ENCODE measurements at regions not wholly inside any gene's neighbourhood (a gene's known extent, or its start where the extent isn't known, plus 50 kb on each side); places are given as distances from the start of the nearest gene placed in this dataset.

- H3K4me3 ChIP-seq (replicated peaks in 1 of 2; ENCODE audit: low read depth in 1 of 2, low read length in 2 of 2): no peak overlapping the region
- H3K9ac ChIP-seq (ENCODE audit: low read length): no peak overlapping the region
- ChIA-PET RAD21 (ENCODE audit: low non-redundant PET in 1 of 2, low total read pairs in 2 of 2, uncharacterized antibody in 2 of 2, unreplicated experiment in 2 of 2) (no interaction called here), CTCF (no interaction called here), POLR2A (no interaction called here)
- H3K4me2 ChIP-seq (ENCODE audit: low read length): no peak overlapping the region
- H3K27me3 ChIP-seq (ENCODE audit: insufficient read depth, low read length): no peaks in the 10 kb centered on the region
- TF ChIP-seq SIN3A (IDR thresholded peaks at IDR 0.05; ENCODE audit: low read depth) (no peak), SRF (IDR thresholded peaks at IDR 0.05; ENCODE audit: low read depth) (no peak), REST (IDR thresholded peaks at IDR 0.05; ENCODE audit: low read depth) (no peak), ELF1 (IDR thresholded peaks at IDR 0.05; ENCODE audit: borderline replicate concordance, low read depth) (no peak), EZH2 (IDR thresholded peaks at IDR 0.05) (no peak), CBX3 (IDR thresholded peaks at IDR 0.05; ENCODE audit: low read depth) (no peak), MAX (IDR thresholded peaks at IDR 0.05) (no peak), EGR1 (IDR thresholded peaks at IDR 0.05; ENCODE audit: low read depth) (no peak), ZFX (IDR thresholded peaks at IDR 0.05) (no peak), YY1 (IDR thresholded peaks at IDR 0.05; ENCODE audit: extremely low read depth, insufficient replicate concordance, low read depth, low read length) (no peak), ZNF274 (IDR thresholded peaks at IDR 0.05; ENCODE audit: low read depth, low read length) (no peak), RAD21 (IDR thresholded peaks at IDR 0.05; ENCODE audit: low read depth) (no peak), CEBPB (IDR thresholded peaks at IDR 0.05; ENCODE audit: low read depth) (no peak), ZBTB33 (IDR thresholded peaks at IDR 0.05; ENCODE audit: extremely low read depth, insufficient replicate concordance, low read length) (no peak), TCF7L2 (IDR thresholded peaks at IDR 0.05; ENCODE audit: borderline replicate concordance, extremely low read depth, insufficient read depth, insufficient read length) (no peak), EZH2phosphoT487 (IDR thresholded peaks at IDR 0.05; ENCODE audit: borderline replicate concordance) (no peak), POLR2AphosphoS5 (IDR thresholded peaks at IDR 0.05; ENCODE audit: low read depth, low read length) (no peak)
- BruUV-seq (replicated peaks): no TSS peak
- H4K20me1 ChIP-seq (ENCODE audit: insufficient read depth): no peaks in the 10 kb centered on the region
- no peak for DNase-seq (ENCODE audit: low read depth, low spot score)
- H3K79me2 ChIP-seq (ENCODE audit: insufficient read depth, low read length): no peaks in the 10 kb centered on the region
- ATAC-seq: no peak
- no peak overlapping the region for H2AFZ ChIP-seq (ENCODE audit: low read depth, low read length, poor library complexity, severe bottlenecking)
- intact Hi-C loops (cut with micrococcal nuclease): no loop called here
- H3K9me2 ChIP-seq (ENCODE audit: insufficient read depth): no peaks in the 10 kb centered on the region
- no peak overlapping the region for H3K27ac ChIP-seq (ENCODE audit: low read depth, low read length)
- no peaks in the 10 kb centered on the region for H3K36me3 ChIP-seq (ENCODE audit: control insufficient read depth in 1 of 2, insufficient read depth in 2 of 2, low read length in 2 of 2)
- H3K4me1 ChIP-seq (ENCODE audit: control insufficient read depth in 1 of 2, insufficient read depth in 2 of 2, low read length in 2 of 2): no peaks in the 10 kb centered on the region
- no peaks in the 10 kb centered on the region for H3K9me3 ChIP-seq (ENCODE audit: control insufficient read depth in 1 of 2, insufficient read depth in 1 of 2, low read depth in 1 of 2, low read length in 2 of 2)
Measured at GRCh38 chr3:159441279-159441678, 547.4 kb upstream of the IL12A start.

All from HCT116 (cell line).